GM19467 (cell line): ENCODE measurements at regions not wholly inside any gene's neighbourhood (a gene's known extent, or its start where the extent isn't known, plus 50 kb on each side); places are given as distances from the start of the nearest gene placed in this dataset.
A peak's percentile ranks its signal among the peaks of the same experiment; 100 is the strongest.

ENCODE experiments used
- ATAC-seq: cut with Tn5 transposase; IDR thresholded peaks from one replicate; pipeline ENCODE4 v1.9.1; 2021; ENCODE audit warnings: mild to moderate bottlenecking, moderate library complexity; ENCODE audit not compliant: unreplicated experiment

- no peak for ATAC-seq
These were observed 387.2 kb upstream of the CWC22 start for GRCh38 chr2:180394305-180394704.

GRCh38 chr2:180385601-180386201 lies 378.6 kb upstream of the CWC22 start:
- ATAC-seq: no peak

- no peak for ATAC-seq
These were observed 369.0 kb upstream of the CWC22 start for GRCh38 chr2:180376066-180376465.

GRCh38 chr2:180374502-180375281 lies 367.6 kb upstream of the CWC22 start:
- ATAC-seq: no peak

GRCh38 chr2:180370511-180371205 lies 363.6 kb upstream of the CWC22 start:
- ATAC-seq: no peak

- no peak for ATAC-seq
These were observed 361.8 kb upstream of the CWC22 start for GRCh38 chr2:180368881-180369280.

- ATAC-seq: no peak
These were observed 360.7 kb upstream of the CWC22 start for GRCh38 chr2:180367815-180368214.

GRCh38 chr2:180366481-180366880 lies 359.4 kb upstream of the CWC22 start:
- ATAC-seq: no peak

- no peak for ATAC-seq
These were observed 357.6 kb upstream of the CWC22 start for GRCh38 chr2:180364719-180365118.

GRCh38 chr2:180360283-180360618 lies 353.2 kb upstream of the CWC22 start:
- peak; percentile 38 for ATAC-seq

- peak; percentile 98 for ATAC-seq
These were observed 352.6 kb upstream of the CWC22 start for GRCh38 chr2:180359522-180360282.

GRCh38 chr2:180358458-180358857 lies 351.4 kb upstream of the CWC22 start:
- no peak for ATAC-seq

- no peak for ATAC-seq
These were observed 349.6 kb upstream of the CWC22 start for GRCh38 chr2:180356676-180357075.

- no peak for ATAC-seq
These were observed 345.5 kb upstream of the CWC22 start for GRCh38 chr2:180352620-180353019.

- no peak for ATAC-seq
These were observed 342.7 kb upstream of the CWC22 start for GRCh38 chr2:180349809-180350208.

GRCh38 chr2:180343528-180344345 lies 336.6 kb upstream of the CWC22 start:
- no peak for ATAC-seq

GRCh38 chr2:180337136-180337535 lies 330.0 kb upstream of the CWC22 start:
- ATAC-seq: no peak

- no peak for ATAC-seq
These were observed 329.5 kb upstream of the CWC22 start for GRCh38 chr2:180336550-180336949.

- ATAC-seq: peak; percentile 98
These were observed 327.4 kb upstream of the CWC22 start for GRCh38 chr2:180334514-180334913.

GRCh38 chr2:180328795-180329422 lies 321.8 kb upstream of the CWC22 start:
- no peak for ATAC-seq
